ENCODE measurements at regions not wholly inside any gene's neighbourhood (a gene's known extent, or its start where the extent isn't known, plus 50 kb on each side); places are given as distances from the start of the nearest gene placed in this dataset.
A peak's percentile ranks its signal among the peaks of the same experiment; 100 is the strongest.

DNA sequence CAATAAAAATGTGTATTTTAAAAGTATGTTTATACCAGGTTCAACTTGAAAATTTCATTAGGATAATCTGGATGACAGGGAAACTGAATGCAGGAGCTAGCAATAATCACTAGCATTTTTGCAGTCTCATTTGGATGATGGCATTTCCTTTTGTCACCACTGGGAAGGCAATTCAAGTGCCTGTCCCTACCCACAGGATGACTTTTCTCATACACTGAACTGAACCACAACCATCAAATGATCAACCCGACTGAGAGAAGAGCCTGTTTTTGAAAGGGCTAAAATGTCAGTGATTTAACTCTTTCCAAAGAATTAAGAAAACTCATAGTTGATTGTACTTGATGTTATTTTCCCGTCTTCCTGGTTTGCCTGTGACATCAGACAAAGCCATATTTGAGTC lies 115.0 kb downstream of the FAM124B start:
- no peaks in the 10 kb centered on the region for H3K9me3 ChIP-seq (ENCODE audit: control insufficient read depth, low read length)
- no peak for ATAC-seq
- WGBS: 47% methylated on average over 2 of the region's 2 CpGs

DNA sequence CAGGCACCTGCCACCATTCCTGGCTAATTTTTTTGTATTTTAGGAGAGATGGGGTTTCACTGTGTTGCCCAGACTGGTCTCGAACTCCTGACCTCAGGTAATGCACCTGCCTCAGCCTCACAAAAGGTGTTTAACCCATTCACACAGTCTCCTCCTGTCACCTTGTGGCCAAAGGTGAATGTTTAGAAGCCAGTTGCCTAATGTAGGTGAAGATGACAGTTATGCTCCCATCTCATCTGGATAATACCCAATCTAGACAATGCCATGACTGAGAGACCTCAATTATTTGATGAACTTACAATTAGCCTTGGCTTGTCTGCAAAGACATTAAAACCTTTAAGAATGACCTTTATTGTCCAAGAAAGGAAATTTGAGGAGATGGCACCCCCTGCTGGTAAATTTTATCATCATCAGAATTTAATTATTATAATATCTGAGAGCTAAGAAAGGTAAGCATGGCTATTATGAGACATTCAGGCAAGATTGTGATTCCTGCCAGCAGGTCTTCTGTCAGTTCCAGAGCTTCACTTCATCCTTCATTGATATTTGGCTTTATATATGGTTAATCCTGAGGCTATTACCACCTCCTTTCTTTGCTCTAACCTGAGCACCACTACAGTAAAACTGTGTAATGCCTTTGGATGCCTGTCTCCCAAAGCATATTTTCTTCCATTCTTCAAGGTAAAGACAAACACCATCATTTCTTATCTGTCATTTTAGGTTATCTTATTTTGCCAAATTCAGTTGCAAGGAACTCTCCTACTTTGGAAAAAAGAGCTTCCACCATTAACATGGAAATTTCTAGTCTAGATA lies 117.6 kb downstream of the FAM124B start:
- DNase-seq (peak in 1 of 3 donors; percentile 37), ATAC-seq (peak; percentile 16 to 18)
- H3K4me1 ChIP-seq (ENCODE audit: control insufficient read depth, insufficient read depth, low read length): peaks cover 4% of the 10 kb centered on the region
- H3K27me3 ChIP-seq (ENCODE audit: control insufficient read depth, insufficient read depth): no peaks in the 10 kb centered on the region
- intact Hi-C loops (cut with DNase I): loop anchor here (5.0 to 10.0 kb wide), 4 partner anchors 247 to 292 kb away; partner anchors contain the start of gene SERPINE2 (in 1 of the 4)
- H3K9me3 ChIP-seq (ENCODE audit: control insufficient read depth, low read length): no peaks in the 10 kb centered on the region
- 40% methylated on average over 1 of the region's 1 CpG for WGBS
- H3K4me3 ChIP-seq (ENCODE audit: low read length): no peak overlapping the region
- H3K27ac ChIP-seq (ENCODE audit: low read length): no peak overlapping the region

More for the DNA sequence above, 115.0 kb downstream of the FAM124B start:
- Histone ChIP-seq H3K4me1 (ENCODE audit: control insufficient read depth, insufficient read depth, low read length) (peaks cover 4% of the 10 kb centered on the region), H3K4me3 (ENCODE audit: low read length) (no peak overlapping the region), H3K27ac (ENCODE audit: low read length) (no peak overlapping the region), H3K27me3 (ENCODE audit: control insufficient read depth, insufficient read depth) (no peaks in the 10 kb centered on the region)
- no peak for DNase-seq
- intact Hi-C loops (cut with DNase I): loop anchor here in 2 of 4 donors (5.0 to 10.0 kb wide), 2 partner anchors 292 to 320 kb away; no protein-coding TSS in a partner anchor

DNA sequence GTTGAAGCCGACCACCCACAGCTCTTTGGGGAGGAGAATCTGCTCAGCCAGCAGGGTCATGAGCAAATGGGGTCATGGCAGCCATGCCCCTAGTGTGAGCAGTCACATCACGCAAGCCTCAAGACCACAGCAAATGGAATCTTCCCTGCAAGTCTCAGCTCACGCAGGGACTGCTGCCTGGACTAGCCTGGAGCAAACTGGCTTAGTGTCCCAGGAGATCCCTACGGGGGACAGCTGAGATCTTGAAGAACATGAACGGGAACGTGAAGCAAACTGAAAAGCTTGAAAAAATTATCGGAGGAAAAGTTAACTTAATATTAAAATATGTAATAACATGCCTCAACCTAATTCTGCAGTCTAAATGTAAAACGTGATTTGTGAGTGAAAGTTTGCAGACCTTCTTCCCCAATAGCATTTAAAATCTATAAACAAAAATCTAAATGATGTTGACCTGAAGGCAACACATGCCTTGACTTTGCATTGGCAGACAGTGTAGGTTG lies 118.4 kb downstream of the FAM124B start:
- Histone ChIP-seq H3K4me1 (ENCODE audit: control insufficient read depth, insufficient read depth, low read length) (peaks cover 4% of the 10 kb centered on the region), H3K27me3 (ENCODE audit: control insufficient read depth, insufficient read depth) (no peaks in the 10 kb centered on the region), H3K4me3 (ENCODE audit: low read length) (no peak overlapping the region), H3K9me3 (ENCODE audit: control insufficient read depth, low read length) (no peaks in the 10 kb centered on the region), H3K27ac (ENCODE audit: low read length) (no peak overlapping the region)
- DNase-seq (peak in 2 of 3 donors; percentile 30 to 34), ATAC-seq (peak; percentile 32 to 33)
- 54% methylated on average over 8 of the region's 8 CpGs for WGBS
- intact Hi-C loops (cut with DNase I): loop anchor here (5.0 to 10.0 kb wide), 4 partner anchors 246 to 291 kb away; partner anchors contain the start of gene SERPINE2 (in 1 of the 4)

DNA sequence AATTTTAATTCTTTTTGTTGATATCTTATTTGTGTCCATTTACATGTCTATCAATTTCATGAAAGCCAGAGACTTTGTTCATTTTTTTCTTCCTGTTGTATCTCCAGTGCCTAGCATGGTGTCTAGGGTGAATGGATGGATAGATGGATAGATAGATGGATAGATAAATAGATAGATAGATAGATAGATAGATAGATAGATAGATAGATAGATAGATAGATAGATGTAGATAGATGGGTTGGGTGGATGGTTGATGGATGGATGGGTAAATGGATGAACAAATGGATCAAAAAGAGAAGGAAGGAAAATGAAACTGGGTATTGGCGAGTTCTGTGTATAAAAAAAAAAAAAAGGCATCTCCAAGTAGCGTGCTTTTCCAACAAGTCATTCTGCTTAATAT lies 120.5 kb downstream of the FAM124B start:
- ATAC-seq (no peak), DNase-seq (no peak)
- no peaks in the 10 kb centered on the region for H3K9me3 ChIP-seq (ENCODE audit: control insufficient read depth, low read length)
- intact Hi-C loops (cut with DNase I): loop anchor here (5.0 to 10.0 kb wide), 4 partner anchors 244 to 289 kb away; partner anchors contain the start of gene SERPINE2 (in 1 of the 4)
- no peak overlapping the region for H3K4me3 ChIP-seq (ENCODE audit: low read length)
- H3K27me3 ChIP-seq (ENCODE audit: control insufficient read depth, insufficient read depth): no peaks in the 10 kb centered on the region
- no peak overlapping the region for H3K27ac ChIP-seq (ENCODE audit: low read length)
- 83% methylated on average over 2 of the region's 2 CpGs for WGBS
- H3K4me1 ChIP-seq (ENCODE audit: control insufficient read depth, insufficient read depth, low read length): peaks cover 4% of the 10 kb centered on the region

DNA sequence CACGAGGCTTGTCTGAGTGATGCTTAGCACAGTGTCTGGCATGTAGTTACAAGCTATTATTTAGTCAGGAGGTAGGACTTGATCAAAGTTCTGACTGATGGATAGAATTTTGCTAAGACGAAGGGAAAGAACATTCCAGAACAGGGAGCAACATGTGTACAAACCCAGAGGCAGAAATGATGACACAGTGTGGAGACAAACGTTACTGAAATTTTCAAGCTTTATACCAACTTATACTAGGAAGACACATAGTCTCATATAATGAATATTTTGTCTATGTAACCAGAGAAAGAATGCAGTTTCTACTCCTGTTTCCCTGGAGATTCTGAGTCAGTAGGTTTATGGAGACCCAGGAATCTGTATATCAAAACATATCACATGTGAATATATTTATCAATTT lies 123.4 kb downstream of the FAM124B start:
- H3K27ac ChIP-seq (ENCODE audit: low read length): no peak overlapping the region
- ATAC-seq: no peak
- WGBS: 71% methylated on average over 3 of the region's 3 CpGs

DNA sequence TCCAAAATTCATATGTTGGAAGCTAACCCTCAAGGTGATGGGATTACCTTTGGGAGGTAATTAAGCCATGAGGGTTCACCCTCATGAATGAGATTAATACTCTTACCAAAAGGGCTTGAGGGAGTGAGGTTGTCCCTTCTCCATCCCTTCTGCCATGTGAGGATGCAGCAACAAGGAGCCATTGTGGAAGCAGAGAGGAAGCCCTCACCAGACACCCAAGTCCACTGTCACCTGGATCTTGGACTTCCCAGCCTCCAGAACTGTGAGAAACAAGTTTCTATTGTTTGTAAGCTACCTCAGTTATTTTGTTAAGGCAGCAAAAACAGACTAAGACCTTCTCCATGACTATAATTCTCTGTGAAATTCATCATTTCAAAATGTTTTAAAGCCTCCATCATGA lies 125.7 kb downstream of the FAM124B start:
- no peak overlapping the region for H3K4me3 ChIP-seq (ENCODE audit: low read length)
- intact Hi-C loops (cut with DNase I): no loop called here
- H3K27ac ChIP-seq (ENCODE audit: low read length): no peak overlapping the region
- H3K4me1 ChIP-seq (ENCODE audit: control insufficient read depth, insufficient read depth, low read length): no peaks in the 10 kb centered on the region
- no peaks in the 10 kb centered on the region for H3K27me3 ChIP-seq (ENCODE audit: control insufficient read depth, insufficient read depth)
- ATAC-seq: no peak
- no peaks in the 10 kb centered on the region for H3K9me3 ChIP-seq (ENCODE audit: control insufficient read depth, low read length)
- DNase-seq: no peak

More for the DNA sequence above, 123.4 kb downstream of the FAM124B start:
- Histone ChIP-seq H3K4me1 (ENCODE audit: control insufficient read depth, insufficient read depth, low read length) (peaks cover 2% of the 10 kb centered on the region), H3K4me3 (ENCODE audit: low read length) (no peak overlapping the region), H3K9me3 (ENCODE audit: control insufficient read depth, low read length) (no peaks in the 10 kb centered on the region), H3K27me3 (ENCODE audit: control insufficient read depth, insufficient read depth) (no peaks in the 10 kb centered on the region)
- DNase-seq: no peak
- intact Hi-C loops (cut with DNase I): no loop called here

DNA sequence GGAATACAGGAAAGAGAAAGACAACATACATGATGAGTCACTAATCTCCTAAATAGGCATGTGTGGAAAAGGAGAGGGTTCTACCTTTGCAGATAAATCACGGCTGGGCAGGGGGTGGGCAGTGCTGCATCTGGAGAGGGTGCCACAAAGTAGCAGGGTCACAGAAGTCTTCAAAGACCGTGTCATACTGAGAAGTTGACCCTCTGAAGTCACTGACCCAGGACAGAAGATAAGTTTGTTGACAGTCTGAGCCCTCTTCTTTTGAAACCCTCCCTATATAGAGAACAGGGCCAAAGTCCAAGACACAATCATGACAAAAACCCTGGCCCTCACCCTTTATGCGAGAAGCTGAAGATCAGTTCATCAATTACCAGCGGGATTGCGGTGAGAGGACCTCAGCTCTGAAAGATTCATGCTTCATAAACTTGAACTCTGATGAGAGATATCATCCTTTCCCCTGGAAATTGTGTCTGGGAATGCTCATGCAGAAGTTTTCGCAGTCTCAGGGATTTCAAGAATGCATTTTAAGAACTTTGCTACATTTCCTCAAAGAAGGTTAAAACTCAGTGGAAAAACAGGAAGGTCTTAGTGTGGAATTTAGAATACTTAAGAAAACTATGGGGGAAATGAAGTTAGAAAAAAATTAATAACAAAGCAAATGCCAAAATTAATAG lies 129.5 kb downstream of the FAM124B start:
- Histone ChIP-seq H3K4me3 (ENCODE audit: low read length) (no peak overlapping the region), H3K27ac (ENCODE audit: low read length) (no peak overlapping the region), H3K27me3 (ENCODE audit: control insufficient read depth, insufficient read depth) (no peaks in the 10 kb centered on the region), H3K4me1 (ENCODE audit: control insufficient read depth, insufficient read depth, low read length) (no peaks in the 10 kb centered on the region), H3K9me3 (ENCODE audit: control insufficient read depth, low read length) (no peaks in the 10 kb centered on the region)
- intact Hi-C loops (cut with DNase I): no loop called here
- no peak for ATAC-seq
- no peak for DNase-seq
- WGBS: 68% methylated on average over 6 of the region's 6 CpGs

DNA sequence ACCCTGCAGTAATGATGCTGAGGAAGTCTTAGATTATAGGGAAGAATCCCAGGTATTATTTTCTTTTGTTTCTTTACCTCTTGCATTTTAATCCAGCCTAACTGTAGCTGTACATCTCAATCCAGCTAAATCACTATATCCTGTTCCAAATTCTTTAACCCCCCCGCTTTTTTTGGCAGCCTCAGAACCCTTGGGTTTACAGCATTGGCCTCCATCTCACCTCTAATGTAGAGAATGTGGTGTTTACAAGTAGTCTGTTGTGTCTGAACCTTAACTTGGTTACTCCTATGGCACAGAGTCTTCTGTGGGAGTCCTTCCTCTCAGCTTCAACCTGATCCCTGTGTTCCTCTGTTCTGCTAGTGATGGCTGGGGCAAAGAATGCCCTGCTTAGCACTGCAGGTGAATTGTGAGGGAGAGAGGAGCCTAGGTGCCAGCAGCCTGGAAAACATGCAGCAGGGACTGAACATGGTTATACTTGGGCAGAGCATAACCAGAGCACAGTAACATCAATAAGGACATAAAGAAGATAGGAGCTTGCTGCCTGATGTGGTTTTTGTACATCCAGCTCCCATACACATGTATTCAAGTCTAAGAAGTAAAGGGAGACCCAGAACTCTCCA lies 130.2 kb downstream of the FAM124B start:
- WGBS: 57% methylated on average over 1 of the region's 1 CpG
- intact Hi-C loops (cut with DNase I): no loop called here
- no peaks in the 10 kb centered on the region for H3K4me1 ChIP-seq (ENCODE audit: control insufficient read depth, insufficient read depth, low read length)
- H3K9me3 ChIP-seq (ENCODE audit: control insufficient read depth, low read length): no peaks in the 10 kb centered on the region
- H3K27me3 ChIP-seq (ENCODE audit: control insufficient read depth, insufficient read depth): no peaks in the 10 kb centered on the region
- ATAC-seq: no peak
- no peak overlapping the region for H3K4me3 ChIP-seq (ENCODE audit: low read length)
- H3K27ac ChIP-seq (ENCODE audit: low read length): no peak overlapping the region
- DNase-seq: no peak

DNA sequence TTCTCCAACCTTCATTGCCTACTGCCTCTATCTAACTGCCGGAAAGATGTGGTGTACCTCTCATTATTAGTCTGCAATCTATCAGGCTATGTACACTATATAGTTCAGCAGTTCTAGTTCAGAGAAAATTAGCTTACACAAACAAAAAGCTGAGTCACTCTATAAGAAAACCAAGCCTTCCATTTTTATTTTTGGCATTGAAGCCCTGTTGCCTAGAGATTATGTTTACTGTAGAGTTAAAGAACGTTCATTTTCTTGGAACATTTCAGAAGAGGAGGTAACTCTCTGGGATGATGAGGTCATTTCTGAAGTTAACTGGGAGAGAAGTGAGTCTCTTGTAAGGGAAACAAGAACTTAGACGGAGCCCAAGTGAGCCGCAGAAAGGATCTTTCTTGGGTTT lies 133.5 kb downstream of the FAM124B start:
- DNase-seq (no peak), ATAC-seq (peak; percentile 40 to 50)
- no peaks in the 10 kb centered on the region for H3K9me3 ChIP-seq (ENCODE audit: control insufficient read depth, low read length)
- no peak overlapping the region for H3K27ac ChIP-seq (ENCODE audit: low read length)
- H3K27me3 ChIP-seq (ENCODE audit: control insufficient read depth, insufficient read depth): no peaks in the 10 kb centered on the region
- intact Hi-C loops (cut with DNase I): no loop called here
- no peaks in the 10 kb centered on the region for H3K4me1 ChIP-seq (ENCODE audit: control insufficient read depth, insufficient read depth, low read length)
- 44% methylated on average over 4 of the region's 4 CpGs for WGBS
- no peak overlapping the region for H3K4me3 ChIP-seq (ENCODE audit: low read length)

DNA sequence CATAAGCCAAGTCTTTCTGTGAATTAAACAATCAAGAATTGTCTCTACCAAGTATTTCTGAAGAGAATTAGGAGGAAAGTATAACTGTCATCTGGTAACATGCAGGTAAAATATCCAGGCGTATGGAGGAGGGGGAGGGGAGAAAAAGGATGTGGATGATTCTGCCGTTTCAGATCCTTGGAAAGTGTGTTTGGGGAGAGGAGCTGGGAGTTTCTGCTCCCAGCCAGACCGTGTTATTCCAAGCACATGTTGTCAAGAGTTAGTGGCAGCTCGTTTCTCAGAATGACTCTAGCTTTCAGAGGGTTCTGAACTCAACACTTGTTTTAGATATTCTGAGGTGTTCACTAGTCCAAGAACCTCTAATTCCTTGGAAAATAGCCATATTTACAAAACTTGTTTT lies 137.6 kb downstream of the FAM124B start:
- H3K27me3 ChIP-seq (ENCODE audit: control insufficient read depth, insufficient read depth): no peaks in the 10 kb centered on the region
- no peaks in the 10 kb centered on the region for H3K4me1 ChIP-seq (ENCODE audit: control insufficient read depth, insufficient read depth, low read length)
- DNase-seq (no peak), ATAC-seq (peak in 1 of 2 donors; percentile 45)
- intact Hi-C loops (cut with DNase I): no loop called here
- WGBS: 27% methylated on average over 4 of the region's 4 CpGs
- no peak overlapping the region for H3K4me3 ChIP-seq (ENCODE audit: low read length)
- no peak overlapping the region for H3K27ac ChIP-seq (ENCODE audit: low read length)
- no peaks in the 10 kb centered on the region for H3K9me3 ChIP-seq (ENCODE audit: control insufficient read depth, low read length)
